PFSK-1 (cell line): ENCODE measurements at regions not wholly inside any gene's neighbourhood (a gene's known extent, or its start where the extent isn't known, plus 50 kb on each side); places are given as distances from the start of the nearest gene placed in this dataset.

ENCODE experiments used
- FOXP2 ChIP-seq: optimal IDR thresholded peaks from 2 replicates; pipeline ENCODE3; 2011; ENCODE audit warnings: borderline replicate concordance, control low read depth, inconsistent platforms; ENCODE audit not compliant: insufficient read depth; ENCODE audit errors: extremely low read length, extremely low read depth
- POLR2AphosphoS5 ChIP-seq: IDR thresholded peaks from 2 replicates; pipeline ENCODE4 v1.6.1; 2012; ENCODE audit warnings: low read depth, mild to moderate bottlenecking, control low read depth, low read length, moderate library complexity
- REST ChIP-seq, 2 experiments: IDR thresholded peaks; 2 replicates each; pipeline versions ENCODE4 v1.6.1 to v1.8.0; 2011 to 2012; ENCODE audit warnings: low read depth in 2 of 2, low read length in 2 of 2, control low read depth in 1 of 2, inconsistent platforms in 1 of 2, mild to moderate bottlenecking in 1 of 2, moderate library complexity in 1 of 2; ENCODE audit not compliant: insufficient read depth in 1 of 2
- SIN3A ChIP-seq: IDR thresholded peaks from 2 replicates; pipeline ENCODE4 v1.6.1; 2012; ENCODE audit warnings: mild to moderate bottlenecking, low read length, moderate library complexity, borderline replicate concordance; ENCODE audit not compliant: insufficient read depth
- TAF1 ChIP-seq: IDR thresholded peaks from 2 replicates; pipeline ENCODE4 v1.6.1; 2012; ENCODE audit warnings: low read length, control low read depth, borderline replicate concordance; ENCODE audit not compliant: insufficient read depth

DNA sequence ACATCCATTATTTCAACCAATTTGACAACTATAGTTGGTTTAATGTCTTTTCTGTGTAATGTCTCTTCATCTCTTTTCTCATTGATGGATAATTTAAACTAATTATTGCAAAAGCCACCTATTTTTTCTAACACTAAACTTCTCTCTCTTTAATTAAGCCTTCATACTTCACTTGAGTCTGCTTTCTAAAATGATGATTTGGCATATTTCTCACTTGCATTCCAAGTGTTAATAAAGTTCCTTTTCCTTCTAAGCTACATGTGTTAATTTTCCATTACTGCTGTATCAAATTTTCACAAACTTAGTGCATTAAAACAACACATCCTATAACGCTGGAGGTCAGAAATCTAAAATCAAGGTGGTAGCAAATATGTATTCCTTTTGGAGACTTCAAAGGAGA, 1743.8 kb upstream of the PCDH7 start:
- TF ChIP-seq FOXP2 (no peak), POLR2AphosphoS5 (no peak), SIN3A (no peak), TAF1 (no peak), REST (IDR thresholded peaks at IDR 0.05; ENCODE audit: insufficient read depth in 1 of 2, low read depth in 2 of 2, low read length in 2 of 2) (no peak)

GRCh38 chr4:29002151-29002550, 1718.0 kb upstream of the PCDH7 start:
- TF ChIP-seq SIN3A (no peak), POLR2AphosphoS5 (no peak), TAF1 (no peak), REST (IDR thresholded peaks at IDR 0.05; ENCODE audit: insufficient read depth in 1 of 2, low read depth in 2 of 2, low read length in 2 of 2) (no peak), FOXP2 (no peak)

DNA sequence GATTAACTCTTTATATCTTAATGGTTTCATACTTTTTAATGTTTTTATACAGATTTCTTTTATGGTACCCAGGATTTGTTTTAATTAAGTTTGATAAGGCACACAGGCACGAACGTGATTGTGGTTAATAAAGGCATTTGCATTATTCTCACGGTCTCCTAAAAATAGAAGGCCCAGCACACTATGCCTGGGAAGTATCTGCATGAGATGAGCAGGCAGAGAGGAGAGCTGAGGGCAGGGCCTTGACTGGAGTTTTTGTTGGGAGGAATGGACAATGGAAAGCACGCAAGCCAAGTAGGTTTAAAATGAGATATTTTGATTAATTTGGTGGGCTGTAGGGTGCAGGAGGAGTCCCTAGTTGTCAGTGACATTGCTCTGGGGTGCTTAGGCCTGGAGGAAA, 1714.3 kb upstream of the PCDH7 start:
- TF ChIP-seq POLR2AphosphoS5 (no peak), FOXP2 (no peak), SIN3A (no peak), REST (IDR thresholded peaks at IDR 0.05; ENCODE audit: insufficient read depth in 1 of 2, low read depth in 2 of 2, low read length in 2 of 2) (no peak), TAF1 (no peak)

- TF ChIP-seq POLR2AphosphoS5 = no peak
- TF ChIP-seq SIN3A = no peak
- TF ChIP-seq TAF1 = no peak
- no peak for TF ChIP-seq FOXP2
- no peak for TF ChIP-seq REST (IDR thresholded peaks at IDR 0.05; ENCODE audit: insufficient read depth in 1 of 2, low read depth in 2 of 2, low read length in 2 of 2)
These were observed 1710.3 kb upstream of the PCDH7 start for GRCh38 chr4:29009908-29010307.

- TF ChIP-seq TAF1 (no peak), SIN3A (no peak), REST (IDR thresholded peaks at IDR 0.05; ENCODE audit: insufficient read depth in 1 of 2, low read depth in 2 of 2, low read length in 2 of 2) (no peak), FOXP2 (no peak), POLR2AphosphoS5 (no peak)
These were observed 1706.8 kb upstream of the PCDH7 start for GRCh38 chr4:29013341-29013740.
